NT2/D1 (cell line): ENCODE measurements at regions not wholly inside any gene's neighbourhood (a gene's known extent, or its start where the extent isn't known, plus 50 kb on each side); places are given as distances from the start of the nearest gene placed in this dataset.

Source experiments
- DNase-seq: peaks from one replicate; pipeline ENCODE4 v3.0.0-alpha.2; 2011; ENCODE audit warnings: low read depth, low spot score
- H3K27me3 ChIP-seq: 2 replicates; pipeline ENCODE4 v1.6.0; 2011; ENCODE audit warnings: mild to moderate bottlenecking; ENCODE audit not compliant: insufficient read length, insufficient read depth
- H3K36me3 ChIP-seq: 2 replicates; pipeline ENCODE4 v1.6.1; 2011; ENCODE audit warnings: mild to moderate bottlenecking, low read length, mixed read lengths; ENCODE audit not compliant: insufficient read depth, insufficient read length
- H3K4me1 ChIP-seq: 2 replicates; pipeline ENCODE4 v1.5.1; 2011; ENCODE audit not compliant: insufficient read depth, insufficient read length
- H3K4me3 ChIP-seq: 2 replicates; pipeline ENCODE4 v1.5.1; 2011; ENCODE audit warnings: low read depth; ENCODE audit not compliant: insufficient read length
- H3K9ac ChIP-seq: 2 replicates; pipeline ENCODE4 v1.6.0; 2011; ENCODE audit warnings: low read depth; ENCODE audit not compliant: insufficient read length
- H3K9me3 ChIP-seq: 2 replicates; pipeline ENCODE4 v1.5.1; 2011; ENCODE audit warnings: mild to moderate bottlenecking, low read length; ENCODE audit not compliant: insufficient read depth
- SUZ12 ChIP-seq: IDR thresholded peaks from 2 replicates; pipeline ENCODE4 v1.6.1; 2011; ENCODE audit not compliant: insufficient read length, insufficient read depth; ENCODE audit errors: extremely low read depth
- YY1 ChIP-seq: IDR thresholded peaks from 2 replicates; pipeline ENCODE4 v1.6.1; 2011; ENCODE audit not compliant: insufficient read length, insufficient read depth
- ZNF274 ChIP-seq: IDR thresholded peaks from 2 replicates; pipeline ENCODE4 v1.6.1; 2011; ENCODE audit warnings: mild to moderate bottlenecking, low read depth, low read length

GRCh38 chr14:101357038-101357437 lies 204.3 kb upstream of the DIO3 start:
- DNase-seq = no peak
- no peak for TF ChIP-seq SUZ12
- Histone ChIP-seq H3K4me3 (no peak overlapping the region), H3K4me1 (peaks cover 9% of the 10 kb centered on the region), H3K36me3 (no peaks in the 10 kb centered on the region), H3K27me3 (no peaks in the 10 kb centered on the region), H3K9ac (no peak overlapping the region), H3K9me3 (no peaks in the 10 kb centered on the region)

DNA sequence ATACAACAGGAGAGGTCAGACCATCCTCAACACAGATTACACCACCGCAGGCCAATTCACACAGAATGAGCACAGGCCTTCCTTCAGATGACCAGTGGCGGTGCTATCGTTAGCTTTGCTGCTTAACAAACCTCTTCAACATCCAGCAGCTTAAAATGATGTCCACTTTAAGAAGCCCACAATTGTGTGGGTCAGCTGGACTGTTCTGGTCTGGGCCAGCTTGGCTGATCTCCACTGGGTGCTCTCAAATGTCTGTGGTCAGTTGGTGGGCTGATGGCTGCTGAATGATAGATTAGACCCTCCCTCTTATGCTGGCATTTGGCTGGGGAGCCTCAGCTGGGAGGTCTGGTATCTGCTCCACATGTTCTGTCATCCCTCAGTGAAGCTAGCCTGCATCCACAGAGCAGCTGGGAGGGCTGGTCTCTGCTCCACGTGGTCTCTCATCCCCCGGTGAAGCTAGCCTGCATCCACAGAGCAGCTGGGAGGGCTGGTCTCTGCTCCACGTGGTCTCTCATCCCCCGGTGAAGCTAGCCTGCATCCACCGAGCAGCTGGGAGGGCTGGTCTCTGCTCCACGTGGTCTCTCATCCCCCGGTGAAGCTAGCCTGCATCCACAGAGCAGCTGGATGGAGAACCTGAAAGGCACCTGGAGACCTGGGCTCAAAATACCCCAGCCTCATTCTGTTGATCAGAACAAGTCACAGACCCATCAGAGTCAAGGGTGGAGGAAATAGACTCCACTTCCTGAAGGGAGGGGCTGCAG lies 203.6 kb upstream of the DIO3 start:
- H3K4me3 ChIP-seq = no peak overlapping the region

GRCh38 chr14:101358320-101359125 lies 202.8 kb upstream of the DIO3 start:
- no peaks in the 10 kb centered on the region for H3K36me3 ChIP-seq
- no peak overlapping the region for H3K9ac ChIP-seq
- peaks cover 9% of the 10 kb centered on the region for H3K4me1 ChIP-seq
- no peak overlapping the region for H3K4me3 ChIP-seq
- TF ChIP-seq SUZ12 (no peak), ZNF274 (no peak), YY1 (no peak)
- H3K27me3 ChIP-seq = no peaks in the 10 kb centered on the region
- DNase-seq = no peak
- H3K9me3 ChIP-seq = no peaks in the 10 kb centered on the region

More for the DNA sequence above, 203.6 kb upstream of the DIO3 start:
- peaks cover 9% of the 10 kb centered on the region for H3K4me1 ChIP-seq
- no peaks in the 10 kb centered on the region for H3K9me3 ChIP-seq
- no peak for TF ChIP-seq YY1
- TF ChIP-seq ZNF274 = no peak
- no peak for TF ChIP-seq SUZ12
- H3K27me3 ChIP-seq = no peaks in the 10 kb centered on the region
- no peaks in the 10 kb centered on the region for H3K36me3 ChIP-seq
- no peak overlapping the region for H3K9ac ChIP-seq
- no peak for DNase-seq

GRCh38 chr14:101359221-101360053 lies 201.9 kb upstream of the DIO3 start:
- Histone ChIP-seq H3K9ac (no peak overlapping the region), H3K4me3 (no peak overlapping the region), H3K27me3 (no peaks in the 10 kb centered on the region), H3K36me3 (no peaks in the 10 kb centered on the region), H3K9me3 (no peaks in the 10 kb centered on the region), H3K4me1 (peaks cover 11% of the 10 kb centered on the region)
- no peak for DNase-seq
- TF ChIP-seq YY1 = no peak

- no peak overlapping the region for H3K4me3 ChIP-seq
- TF ChIP-seq YY1 (no peak), SUZ12 (no peak), ZNF274 (no peak)
- H3K9ac ChIP-seq = no peak overlapping the region
- H3K9me3 ChIP-seq = no peaks in the 10 kb centered on the region
- no peak for DNase-seq
- H3K4me1 ChIP-seq = peaks cover 11% of the 10 kb centered on the region
- H3K27me3 ChIP-seq = no peaks in the 10 kb centered on the region
- no peaks in the 10 kb centered on the region for H3K36me3 ChIP-seq
These were observed 201.0 kb upstream of the DIO3 start for GRCh38 chr14:101360054-101360911.

DNA sequence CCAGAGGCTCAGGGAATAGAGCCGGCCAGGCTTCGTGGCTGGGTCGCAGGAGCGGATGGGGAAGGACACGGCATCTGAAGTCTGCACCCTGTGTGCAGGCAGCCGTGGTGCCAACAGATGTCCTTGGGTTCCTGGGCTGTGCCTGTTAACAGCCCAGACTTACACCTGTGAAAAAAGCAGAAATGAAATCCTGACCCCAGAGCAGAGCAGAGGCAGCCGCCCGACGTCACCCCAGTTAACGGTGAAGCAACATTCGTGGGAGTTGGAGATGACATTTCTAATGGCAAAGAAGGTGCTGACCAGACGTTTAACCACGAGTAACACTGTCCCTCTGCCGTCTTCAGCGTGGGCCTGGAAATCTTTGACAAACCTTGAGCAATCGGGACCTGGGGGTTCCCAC lies 200.3 kb upstream of the DIO3 start:
- TF ChIP-seq YY1 = no peak
- TF ChIP-seq ZNF274 = no peak
- TF ChIP-seq SUZ12 = no peak
- peaks cover 13% of the 10 kb centered on the region for H3K4me1 ChIP-seq
- no peaks in the 10 kb centered on the region for H3K36me3 ChIP-seq
- H3K4me3 ChIP-seq = no peak overlapping the region
- H3K9me3 ChIP-seq = no peaks in the 10 kb centered on the region
- no peaks in the 10 kb centered on the region for H3K27me3 ChIP-seq
- no peak for DNase-seq
- no peak overlapping the region for H3K9ac ChIP-seq
